Aorta (tissue), 5 donors: ENCODE measurements at regions not wholly inside any gene's neighbourhood (a gene's known extent, or its start where the extent isn't known, plus 50 kb on each side); places are given as distances from the start of the nearest gene placed in this dataset.

Experiments used
- ATAC-seq: fragments of 200-7000 bp; cut with Tn5 transposase; one replicate; pipeline ENCODE4 v1.9.1; 2022; ENCODE audit warnings: moderate library complexity; ENCODE audit not compliant: low FRiP score
- DNase-seq, 2 donors: peaks; one replicate each; pipeline ENCODE4 v3.0.0-alpha.2; 2020
- H3K27ac ChIP-seq, 2 donors: one replicate each; pipeline ENCODE4 v1.5.1; 2013; ENCODE audit warnings: low read length in 2 of 2, mild to moderate bottlenecking in 2 of 2, moderate library complexity in 2 of 2, control low read depth in 1 of 2, inconsistent platforms in 1 of 2, low read depth in 1 of 2
- H3K27me3 ChIP-seq, 2 donors: one replicate each; pipeline ENCODE4 v1.6.1; 2013; ENCODE audit warnings: control low read depth in 1 of 2, low read length in 1 of 2, mild to moderate bottlenecking in 1 of 2, moderate library complexity in 1 of 2; ENCODE audit not compliant: insufficient read depth in 2 of 2, control insufficient read depth in 1 of 2
- H3K36me3 ChIP-seq, 2 donors: one replicate each; pipeline ENCODE4 v1.6.1; 2013; ENCODE audit warnings: control low read depth in 1 of 2, low read length in 1 of 2, mild to moderate bottlenecking in 1 of 2; ENCODE audit not compliant: insufficient read depth in 2 of 2, control insufficient read depth in 1 of 2
- H3K4me1 ChIP-seq, 2 donors: one replicate each; pipeline ENCODE4 v1.6.1; 2013; ENCODE audit warnings: low read length in 2 of 2, control low read depth in 1 of 2, mild to moderate bottlenecking in 1 of 2, moderate library complexity in 1 of 2; ENCODE audit not compliant: insufficient read depth in 2 of 2, control insufficient read depth in 1 of 2
- H3K4me3 ChIP-seq, 2 donors: one replicate each; pipeline ENCODE4 v1.5.1; 2013; ENCODE audit warnings: low read length in 2 of 2, control low read depth in 1 of 2, mild to moderate bottlenecking in 1 of 2
- H3K9me3 ChIP-seq: one replicate; pipeline ENCODE4 v1.6.1; 2013; ENCODE audit warnings: mild to moderate bottlenecking, low read length; ENCODE audit not compliant: control insufficient read depth
- WGBS, 2 donors: extraction: QIAGEN DNeasy Blood & Tissue Kit; methylation state at CpG; one replicate each; pipeline ENCODE4 v1.1.7; 2013; 5-methylcytosine and 5-hydroxymethylcytosine counted together
- intact Hi-C, 2 donors: fragments of 100-400 bp; cut with DNase I; formaldehyde crosslinking; loops; one replicate each; pipeline versions ENCODE4 v1.14.2 to v1.15.0; 2022
- donor health status: healthy with polysubstance abuse.
- donor health status: Bipolar disorder and iron deficiency.
- donor health status: DM: no; HTN: no; CAD: no.
- donor health status: DM: no; HTN: no; CAD: no.
- donor health status: DM: yes; HTN: yes; CAD: no.

- Histone ChIP-seq H3K27ac (no peak overlapping the region), H3K27me3 (no peaks in the 10 kb centered on the region), H3K4me3 (no peak overlapping the region), H3K36me3 (no peaks in the 10 kb centered on the region), H3K9me3 (no peaks in the 10 kb centered on the region), H3K4me1 (no peaks in the 10 kb centered on the region)
- WGBS, 2 donors: 49 to 64% methylated on average over 2 of the region's 2 CpGs
- ATAC-seq: no peak
- no peak for DNase-seq
- intact Hi-C loops: no loop called here
Observed at GRCh38 chr13:89003656-89004055, 1332.5 kb downstream of the SLITRK5 start.

GRCh38 chr13:89011615-89012014, 1340.4 kb downstream of the SLITRK5 start:
- DNase-seq (no peak), ATAC-seq (no peak)
- no peaks in the 10 kb centered on the region for H3K9me3 ChIP-seq
- intact Hi-C loops: no loop called here
- H3K4me3 ChIP-seq: no peak overlapping the region
- no peaks in the 10 kb centered on the region for H3K27me3 ChIP-seq
- 29 to 42% methylated on average over 2 of the region's 2 CpGs for WGBS, 2 donors
- no peaks in the 10 kb centered on the region for H3K36me3 ChIP-seq
- H3K27ac ChIP-seq: no peak overlapping the region
- no peaks in the 10 kb centered on the region for H3K4me1 ChIP-seq

GRCh38 chr13:89027694-89028306, 1356.6 kb downstream of the SLITRK5 start:
- H3K4me1 ChIP-seq: no peaks in the 10 kb centered on the region
- no peaks in the 10 kb centered on the region for H3K27me3 ChIP-seq
- ATAC-seq (no peak), DNase-seq (no peak)
- no peaks in the 10 kb centered on the region for H3K9me3 ChIP-seq
- 65 to 74% methylated on average over 3 of the region's 3 CpGs for WGBS, 2 donors
- intact Hi-C loops: no loop called here
- H3K4me3 ChIP-seq: no peak overlapping the region
- H3K27ac ChIP-seq: no peak overlapping the region
- no peaks in the 10 kb centered on the region for H3K36me3 ChIP-seq

- Histone ChIP-seq H3K4me3 (no peak overlapping the region), H3K9me3 (no peaks in the 10 kb centered on the region), H3K4me1 (no peaks in the 10 kb centered on the region), H3K36me3 (no peaks in the 10 kb centered on the region), H3K27me3 (no peaks in the 10 kb centered on the region), H3K27ac (no peak overlapping the region)
- intact Hi-C loops: no loop called here
- DNase-seq (no peak), ATAC-seq (no peak)
- 68 to 78% methylated on average over 2 of the region's 2 CpGs for WGBS, 2 donors
Observed at GRCh38 chr13:89029062-89029461, 1357.9 kb downstream of the SLITRK5 start.

- 62 to 89% methylated on average over 1 of the region's 1 CpG for WGBS, 2 donors
- Histone ChIP-seq H3K4me1 (no peaks in the 10 kb centered on the region), H3K4me3 (no peak overlapping the region)
Observed at GRCh38 chr13:89034015-89034414, 1362.8 kb downstream of the SLITRK5 start.

GRCh38 chr13:89052699-89053098, 1381.5 kb downstream of the SLITRK5 start:
- intact Hi-C loops: no loop called here
- H3K27ac ChIP-seq: no peak overlapping the region
- no peak for DNase-seq
- H3K27me3 ChIP-seq: no peaks in the 10 kb centered on the region
- H3K4me1 ChIP-seq: no peaks in the 10 kb centered on the region
- H3K4me3 ChIP-seq: no peak overlapping the region
- H3K36me3 ChIP-seq: no peaks in the 10 kb centered on the region
- H3K9me3 ChIP-seq: no peaks in the 10 kb centered on the region
- 72 to 73% methylated on average over 3 of the region's 3 CpGs for WGBS, 2 donors
- ATAC-seq: no peak

More at GRCh38 chr13:89034015-89034414, 1362.8 kb downstream of the SLITRK5 start:
- DNase-seq (no peak), ATAC-seq (no peak)
- intact Hi-C loops: no loop called here
- Histone ChIP-seq H3K36me3 (no peaks in the 10 kb centered on the region), H3K27ac (no peak overlapping the region), H3K27me3 (no peaks in the 10 kb centered on the region), H3K9me3 (no peaks in the 10 kb centered on the region)

GRCh38 chr13:89053418-89053817, 1382.2 kb downstream of the SLITRK5 start:
- H3K4me1 ChIP-seq: no peaks in the 10 kb centered on the region
- no peak overlapping the region for H3K27ac ChIP-seq
- DNase-seq (no peak), ATAC-seq (no peak)
- intact Hi-C loops: no loop called here
- H3K36me3 ChIP-seq: no peaks in the 10 kb centered on the region
- no peak overlapping the region for H3K4me3 ChIP-seq
- no peaks in the 10 kb centered on the region for H3K27me3 ChIP-seq
- 74 to 79% methylated on average over 1 of the region's 1 CpG for WGBS, 2 donors
- H3K9me3 ChIP-seq: no peaks in the 10 kb centered on the region

- Histone ChIP-seq H3K36me3 (no peaks in the 10 kb centered on the region), H3K4me1 (no peaks in the 10 kb centered on the region), H3K27ac (no peak overlapping the region), H3K4me3 (no peak overlapping the region), H3K27me3 (no peaks in the 10 kb centered on the region), H3K9me3 (no peaks in the 10 kb centered on the region)
- ATAC-seq (no peak), DNase-seq (no peak)
- intact Hi-C loops: no loop called here
Observed at GRCh38 chr13:89057274-89057673, 1386.1 kb downstream of the SLITRK5 start.

GRCh38 chr13:89057862-89058261, 1386.7 kb downstream of the SLITRK5 start:
- ATAC-seq (no peak), DNase-seq (no peak)
- Histone ChIP-seq H3K4me3 (no peak overlapping the region), H3K4me1 (no peaks in the 10 kb centered on the region), H3K27me3 (no peaks in the 10 kb centered on the region), H3K9me3 (no peaks in the 10 kb centered on the region), H3K36me3 (no peaks in the 10 kb centered on the region), H3K27ac (no peak overlapping the region)
- intact Hi-C loops: no loop called here
- 94 to 96% methylated on average over 3 of the region's 3 CpGs for WGBS, 2 donors
